NCI-H82 treated with DMSO at 0.1 percent for 48 hours (cell line): ENCODE measurements at regions not wholly inside any gene's neighbourhood (a gene's known extent, or its start where the extent isn't known, plus 50 kb on each side); places are given as distances from the start of the nearest gene placed in this dataset.

Experiments
- DNase-seq: peaks from one replicate; lab custom pipeline; 2025; ENCODE audit not compliant: unreplicated experiment; lab: John Stamatoyannopoulos, UW

DNA sequence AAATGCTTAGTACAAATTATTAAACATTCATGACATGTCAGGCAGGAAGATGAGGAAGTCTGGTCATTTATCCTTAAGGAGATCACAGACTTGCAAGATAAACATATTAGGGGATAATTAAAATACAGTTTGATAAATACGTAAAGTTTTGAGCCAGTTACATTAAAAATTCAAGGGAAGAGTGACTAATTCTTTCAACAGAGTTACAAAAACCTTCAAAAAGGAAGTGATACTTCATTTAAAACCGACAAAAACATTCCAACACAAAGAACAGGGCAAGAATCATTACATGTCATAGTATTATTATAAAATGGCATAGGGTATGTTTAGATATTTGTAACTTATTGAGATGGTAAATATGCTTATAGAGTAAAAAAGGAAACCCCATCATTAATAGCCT lies 636.0 kb downstream of the NR4A2 start:
- no peak for DNase-seq

DNA sequence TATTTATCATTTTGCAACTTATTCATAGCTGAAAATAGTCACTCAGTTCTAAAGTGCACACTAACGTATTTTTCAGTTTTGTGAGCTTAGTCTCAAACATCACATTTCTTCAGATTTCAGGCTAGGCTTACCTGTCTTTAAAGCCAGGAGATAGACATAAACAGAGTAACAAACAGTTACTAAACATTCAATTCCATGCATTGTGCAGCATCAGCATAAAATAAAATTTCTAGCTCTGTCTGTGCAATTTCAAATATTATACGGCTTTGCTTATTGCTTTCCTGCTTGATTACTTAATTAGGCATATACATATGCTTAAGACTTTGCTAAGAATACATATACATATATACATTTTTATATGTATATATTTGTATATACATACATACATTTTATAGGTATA lies 637.0 kb downstream of the NR4A2 start:
- DNase-seq = no peak

DNA sequence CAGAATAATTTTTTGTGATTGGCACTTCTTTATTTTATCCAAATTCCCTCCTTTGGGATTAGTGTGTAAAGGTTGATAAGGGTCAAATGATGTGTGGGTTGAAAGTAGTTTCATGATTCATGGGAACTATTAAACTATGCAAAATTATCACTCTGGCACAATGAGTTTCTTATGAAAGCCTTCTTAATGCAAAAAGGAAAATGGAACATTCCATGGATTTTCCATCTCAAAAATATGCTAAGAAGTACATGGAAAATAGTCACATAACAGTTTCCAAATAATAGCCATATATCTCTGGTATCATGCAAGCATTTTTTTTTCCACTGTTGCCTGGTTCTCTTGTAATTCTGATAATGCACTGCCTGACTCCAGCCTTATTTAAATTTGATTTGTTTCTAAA lies 639.7 kb downstream of the NR4A2 start:
- DNase-seq = no peak

DNA sequence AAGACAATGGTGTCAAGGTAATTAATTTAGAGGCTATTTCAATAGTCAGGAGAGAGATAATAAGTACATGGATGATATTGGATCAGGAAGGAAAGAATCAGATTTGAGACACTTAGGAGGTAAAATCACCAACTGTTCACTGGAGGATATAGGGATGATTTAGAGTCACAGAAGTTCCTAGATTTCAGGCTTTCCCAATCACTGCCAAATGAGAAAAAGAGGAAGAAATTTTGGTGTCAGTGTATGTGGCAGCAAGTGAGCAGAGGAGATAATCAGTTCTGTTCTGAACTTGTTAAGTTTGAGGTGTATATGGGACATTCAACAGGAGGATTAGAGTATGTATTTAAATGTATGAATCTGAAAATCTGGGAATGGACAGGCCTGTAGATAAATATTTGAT lies 640.4 kb downstream of the NR4A2 start:
- DNase-seq = no peak

DNA sequence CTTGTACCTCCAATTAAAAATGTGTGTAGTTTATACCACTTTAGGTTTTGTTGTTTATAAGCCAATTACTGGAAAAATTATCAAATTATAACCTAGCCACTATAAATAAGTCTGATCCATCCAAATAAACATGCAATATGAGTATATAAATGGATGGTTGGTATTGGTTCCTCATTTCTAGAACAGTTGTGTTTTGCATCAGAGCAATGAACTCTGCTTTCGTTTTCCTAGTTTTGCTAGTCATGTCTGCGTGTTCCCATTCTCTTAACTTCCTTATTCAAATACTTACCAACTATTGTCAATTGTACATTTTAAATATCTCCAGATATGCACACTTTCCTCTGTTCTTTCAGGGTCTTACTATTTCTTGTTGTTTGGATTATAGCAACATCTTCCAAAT lies 641.7 kb downstream of the NR4A2 start:
- DNase-seq = no peak

DNA sequence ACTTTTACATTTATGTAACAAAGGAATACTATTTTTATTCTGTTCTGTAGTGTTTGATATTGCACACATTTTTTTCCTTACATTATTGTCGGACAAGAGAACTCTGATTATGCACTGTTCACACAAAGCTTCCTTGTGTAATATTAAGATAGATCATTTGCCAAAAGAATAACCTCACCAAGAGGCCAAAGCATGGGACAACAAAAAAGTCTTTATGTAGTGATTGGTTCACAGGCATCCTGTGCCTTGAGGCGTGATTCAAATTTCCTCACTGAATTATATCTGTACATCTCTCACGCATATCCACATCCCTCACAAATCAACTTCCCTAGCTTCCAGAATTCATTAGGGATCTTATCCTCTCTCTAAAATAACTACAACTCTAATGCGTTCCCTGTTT lies 642.7 kb downstream of the NR4A2 start:
- no peak for DNase-seq

DNA sequence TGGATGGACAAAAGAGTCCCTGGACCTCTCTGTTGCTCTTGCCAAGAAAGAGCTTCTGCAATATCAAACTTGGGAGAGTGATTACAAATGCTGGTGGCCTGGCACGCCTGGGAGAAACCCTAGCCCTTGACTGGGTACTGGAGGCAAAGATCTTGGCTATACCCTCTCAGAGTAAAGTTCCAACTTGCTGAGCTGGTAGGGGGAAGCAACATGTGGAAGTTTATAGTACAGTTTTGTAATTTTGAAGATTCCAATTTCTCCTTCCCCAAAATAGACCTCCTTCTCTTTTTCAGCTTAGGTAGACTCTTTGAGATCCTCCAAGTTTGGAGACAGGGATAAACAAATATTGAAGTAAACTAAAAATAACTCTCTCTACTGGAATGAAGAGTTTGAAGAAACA lies 645.3 kb downstream of the NR4A2 start:
- no peak for DNase-seq

DNA sequence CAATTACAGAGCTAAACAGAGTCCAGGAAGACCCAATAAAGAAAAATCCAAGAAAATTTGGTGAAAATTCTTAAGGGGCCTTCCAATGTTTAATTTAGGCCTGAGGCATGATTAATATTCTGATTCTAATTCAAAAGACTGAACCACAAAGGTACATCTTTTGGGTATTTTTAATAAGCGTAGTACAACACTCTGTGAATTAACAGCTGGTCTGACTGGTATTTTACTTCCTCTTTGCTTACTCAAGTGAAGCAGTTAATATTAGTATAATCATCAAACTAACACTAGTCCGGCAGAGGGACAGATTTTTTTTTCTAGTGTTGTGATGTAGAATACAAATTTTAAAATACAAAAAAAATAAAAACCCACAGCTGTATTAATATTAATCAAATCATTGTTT lies 652.9 kb downstream of the NR4A2 start:
- no peak for DNase-seq

DNA sequence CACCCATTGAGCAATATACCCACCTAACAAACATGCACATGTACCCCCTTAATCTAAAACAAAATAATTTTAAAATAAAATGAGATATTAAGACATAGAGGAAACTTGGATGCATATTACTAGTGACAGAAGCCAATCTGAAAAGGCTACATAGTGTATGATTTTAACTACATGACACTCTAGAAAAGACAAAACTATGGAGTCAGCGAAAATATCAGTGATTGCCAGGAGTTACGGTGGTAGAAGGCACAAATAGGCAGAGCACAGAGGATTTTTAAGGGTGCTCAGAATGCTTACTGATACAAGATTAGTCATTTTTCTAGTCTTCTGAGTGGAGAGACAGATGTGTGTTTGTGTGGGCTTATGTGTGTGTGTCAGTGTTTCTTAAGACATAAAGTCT lies 656.6 kb downstream of the NR4A2 start:
- DNase-seq = no peak

DNA sequence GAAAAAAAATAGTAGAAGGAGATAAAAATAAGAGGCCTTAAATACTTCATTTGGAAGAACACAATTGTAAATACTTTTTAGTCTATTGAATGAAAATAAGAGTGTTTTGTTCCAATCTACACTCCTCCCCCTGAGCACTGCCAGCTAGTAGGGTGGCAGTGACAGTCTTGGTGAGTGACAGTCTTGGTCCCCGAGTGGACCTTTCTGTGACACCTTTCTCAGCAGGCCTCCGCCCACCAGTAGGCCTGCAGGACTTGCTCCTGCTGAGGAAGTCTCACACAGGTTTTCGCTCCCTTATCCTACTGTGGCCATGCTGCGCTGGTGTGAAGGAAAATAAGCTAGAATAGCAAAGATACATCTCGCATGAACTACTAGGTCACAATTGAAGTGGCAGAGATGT lies 666.8 kb downstream of the NR4A2 start:
- DNase-seq = no peak

DNA sequence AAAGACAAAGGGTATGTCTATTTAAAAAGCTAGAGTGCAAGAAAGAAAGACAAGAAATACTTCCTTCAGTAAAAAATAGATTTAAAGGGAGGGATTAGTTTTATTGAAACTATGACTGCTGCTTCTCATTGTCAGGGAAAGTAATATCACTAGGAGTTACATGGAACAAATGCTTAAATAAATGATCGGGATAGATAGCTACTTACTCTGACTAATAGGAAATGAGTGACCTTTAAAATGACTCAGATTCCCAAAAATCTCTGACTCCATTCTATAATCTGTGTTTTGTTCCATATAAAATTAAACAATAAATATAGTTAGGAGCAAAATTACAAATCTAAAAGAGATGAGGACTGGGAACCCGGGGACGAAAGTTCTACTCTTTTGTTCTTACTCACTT lies 669.3 kb downstream of the NR4A2 start:
- no peak for DNase-seq

DNA sequence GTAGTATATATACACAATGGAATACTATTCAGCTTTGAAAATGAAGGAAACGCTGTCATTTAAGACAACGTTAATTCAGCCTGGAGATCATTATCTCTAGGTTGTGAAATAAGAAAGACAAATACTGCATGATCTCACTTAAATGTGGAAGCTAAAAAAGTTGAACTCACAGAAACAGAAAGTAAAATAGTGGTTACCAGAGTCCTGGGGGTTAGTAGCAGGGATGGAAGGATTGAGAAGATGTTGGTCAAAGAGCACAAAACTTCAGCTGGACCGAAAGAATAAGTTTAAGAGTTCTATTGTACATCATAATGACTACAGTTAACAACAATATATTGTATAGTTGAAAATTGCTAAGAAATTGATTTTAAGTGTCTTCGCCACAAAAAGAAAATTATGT lies 670.3 kb downstream of the NR4A2 start:
- DNase-seq = no peak

DNA sequence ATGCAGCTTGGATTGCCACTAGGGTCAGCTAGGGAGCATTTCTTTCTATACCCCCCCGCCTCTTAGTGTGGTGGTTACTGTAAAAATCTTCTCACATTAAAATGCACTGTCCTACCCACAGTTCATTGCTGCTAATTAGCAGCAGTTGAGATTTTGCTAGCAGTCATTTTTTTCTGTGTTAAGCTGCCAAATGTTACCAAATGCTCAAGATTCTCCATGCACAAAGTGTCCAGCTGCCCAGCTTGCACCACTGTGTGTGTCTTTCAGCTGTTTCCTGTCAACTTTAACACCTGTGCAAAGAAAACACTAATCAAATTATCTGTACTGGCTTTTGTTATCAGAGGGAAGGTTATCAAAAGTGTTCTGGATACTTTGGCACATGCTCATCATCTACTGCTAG lies 679.3 kb downstream of the NR4A2 start:
- no peak for DNase-seq

DNA sequence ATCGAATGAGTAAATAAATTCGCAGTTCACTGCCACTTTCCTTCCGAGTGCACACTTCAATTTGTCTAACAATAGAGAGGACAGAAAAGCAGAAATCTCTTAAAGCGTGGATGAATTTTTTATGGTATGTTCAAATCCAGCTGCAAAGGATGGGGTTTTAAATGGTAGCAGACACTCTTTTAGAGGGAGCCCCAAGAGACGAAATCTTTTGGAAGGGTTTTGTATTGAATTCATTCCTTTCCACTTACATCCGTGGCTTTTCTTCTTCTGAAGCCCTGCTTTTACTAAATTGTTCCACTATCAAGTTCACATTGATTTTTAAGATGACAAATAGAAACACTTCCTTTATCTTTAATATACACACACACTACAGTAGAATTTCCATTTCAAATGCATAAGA lies 680.7 kb downstream of the NR4A2 start:
- no peak for DNase-seq

DNA sequence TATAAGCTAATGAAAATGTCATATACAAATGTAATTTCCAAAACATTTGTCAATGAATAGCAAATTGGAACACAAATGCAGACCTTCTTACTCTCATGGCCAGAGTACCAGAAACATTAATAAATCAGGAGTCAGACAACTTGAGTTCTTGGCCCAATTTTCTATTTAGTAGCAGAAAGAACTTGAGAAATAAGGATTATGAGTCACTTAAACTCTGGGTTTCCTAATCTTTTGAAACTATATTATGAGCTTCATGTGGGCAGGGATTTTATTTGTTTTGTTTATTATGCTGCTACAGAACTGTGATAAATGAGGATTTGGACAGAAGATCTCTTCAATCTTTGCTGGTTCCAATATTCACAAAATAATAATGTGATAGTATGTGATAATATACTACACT lies 686.7 kb downstream of the NR4A2 start:
- no peak for DNase-seq

DNA sequence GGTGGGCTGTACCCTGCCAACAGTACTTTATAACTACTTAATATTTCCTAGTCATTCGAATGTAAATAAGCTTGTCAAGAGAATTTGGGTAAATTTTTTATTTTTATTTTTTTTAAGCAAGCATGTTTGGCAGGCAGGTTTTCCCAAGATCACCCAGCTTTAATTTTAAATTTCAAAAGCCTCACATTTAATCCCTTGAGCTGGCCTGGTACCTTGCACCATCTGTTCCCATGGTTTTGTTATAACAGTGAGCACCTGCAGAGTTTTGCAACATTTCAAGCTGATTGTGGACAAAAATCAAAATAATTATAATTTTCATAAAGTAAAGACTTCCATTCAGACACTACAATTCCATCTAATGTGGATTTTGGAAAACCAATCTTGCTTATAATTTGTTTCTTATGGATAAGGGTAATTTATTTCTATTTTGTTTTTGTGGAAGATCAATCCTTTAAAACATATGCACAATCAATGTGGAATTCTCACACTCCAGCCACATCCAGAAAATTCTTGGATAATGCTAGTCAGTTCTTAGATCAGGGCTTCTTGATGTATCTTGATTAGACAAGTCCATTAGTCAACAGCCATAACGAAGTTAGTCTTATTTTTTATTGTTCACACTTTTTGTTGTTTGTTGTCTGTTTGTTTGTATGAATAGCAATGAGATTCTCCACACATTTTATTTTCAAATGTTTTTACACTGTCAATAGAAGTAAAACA lies 689.3 kb downstream of the NR4A2 start:
- DNase-seq = peak; percentile 46

DNA sequence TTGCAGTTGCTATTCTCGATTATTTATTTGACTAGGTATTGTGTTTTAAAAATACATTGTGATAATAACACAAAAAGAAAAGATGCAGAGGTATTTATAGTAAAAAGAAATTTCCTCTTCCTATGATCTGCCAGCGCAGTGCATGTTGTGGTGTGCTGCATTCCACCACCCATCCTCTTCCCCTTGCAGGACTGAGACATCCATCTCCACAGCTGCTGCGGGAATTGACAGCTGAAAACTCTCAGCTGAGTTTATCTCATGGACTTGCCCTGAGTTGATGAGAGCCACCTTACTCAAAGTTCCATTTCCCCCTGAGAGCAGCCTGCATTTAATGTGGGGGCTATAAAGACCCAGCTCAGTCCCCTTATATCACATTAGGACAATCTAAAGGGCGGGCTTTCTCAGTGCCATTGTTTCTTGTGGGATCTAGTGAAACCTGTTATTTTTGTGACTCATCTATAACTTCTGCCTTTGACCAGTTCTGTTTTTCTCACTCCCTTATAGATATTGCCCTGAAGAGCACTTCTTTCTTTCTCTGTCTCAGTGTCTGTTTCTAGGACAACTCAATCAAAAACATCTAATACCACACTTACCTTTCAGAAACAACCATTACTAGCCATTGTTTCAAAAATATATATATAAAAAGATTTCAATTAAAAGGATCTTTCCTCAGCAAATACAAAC lies 698.5 kb downstream of the NR4A2 start:
- DNase-seq = no peak

DNA sequence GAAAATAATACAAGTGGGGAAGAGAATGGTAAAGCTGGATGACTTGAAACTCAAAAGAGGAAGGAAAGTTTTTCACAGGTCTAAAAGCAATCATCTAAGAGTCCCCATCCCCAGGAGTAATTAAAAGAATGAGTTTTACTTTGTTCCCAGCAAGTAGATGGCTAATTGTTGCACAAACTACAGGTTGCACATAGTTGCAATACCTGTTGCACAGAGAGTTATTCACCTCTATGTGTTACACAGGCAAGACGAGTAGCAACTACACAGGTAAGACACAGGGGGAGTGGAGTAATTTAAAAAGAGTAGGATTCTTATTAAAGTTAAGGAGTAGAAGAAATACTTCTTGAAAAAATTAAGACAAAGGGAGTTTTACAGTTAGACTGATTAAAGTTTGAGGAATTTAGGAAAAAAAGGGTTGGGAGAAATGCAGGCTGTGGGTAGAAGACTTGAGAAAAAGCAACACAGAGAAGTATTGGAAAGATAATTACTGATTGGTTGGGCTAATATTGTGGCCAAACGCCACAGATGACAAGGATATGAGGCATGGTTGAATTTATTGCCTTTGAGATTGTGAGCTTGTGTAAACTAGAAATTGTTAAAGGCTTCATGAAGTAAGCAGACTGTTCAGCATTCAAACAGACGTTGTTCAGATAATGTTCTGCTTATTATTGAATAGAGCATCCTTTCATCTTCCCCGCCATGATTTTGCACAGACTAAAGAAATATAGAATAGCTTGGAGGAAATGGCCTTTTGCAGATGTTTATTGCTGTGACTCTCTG lies 699.3 kb downstream of the NR4A2 start:
- DNase-seq = no peak

DNA sequence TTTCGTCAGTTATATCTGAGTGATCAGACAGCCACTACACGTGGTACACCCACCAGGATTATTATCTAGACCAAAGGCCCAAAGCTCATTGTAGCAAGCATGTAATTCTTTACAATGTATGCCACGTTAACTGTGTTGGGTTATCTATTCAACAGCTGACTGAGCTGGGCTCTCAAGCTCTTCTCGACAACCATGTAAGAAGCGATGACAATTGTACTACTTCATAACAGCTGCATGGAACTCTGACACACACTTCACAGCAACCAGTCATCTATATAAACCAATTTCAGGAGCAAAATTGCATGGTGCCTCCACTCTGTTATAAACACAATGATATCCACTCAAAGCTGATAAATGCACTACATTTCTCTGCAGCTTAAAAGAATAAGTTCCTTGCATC lies 701.8 kb downstream of the NR4A2 start:
- no peak for DNase-seq

DNA sequence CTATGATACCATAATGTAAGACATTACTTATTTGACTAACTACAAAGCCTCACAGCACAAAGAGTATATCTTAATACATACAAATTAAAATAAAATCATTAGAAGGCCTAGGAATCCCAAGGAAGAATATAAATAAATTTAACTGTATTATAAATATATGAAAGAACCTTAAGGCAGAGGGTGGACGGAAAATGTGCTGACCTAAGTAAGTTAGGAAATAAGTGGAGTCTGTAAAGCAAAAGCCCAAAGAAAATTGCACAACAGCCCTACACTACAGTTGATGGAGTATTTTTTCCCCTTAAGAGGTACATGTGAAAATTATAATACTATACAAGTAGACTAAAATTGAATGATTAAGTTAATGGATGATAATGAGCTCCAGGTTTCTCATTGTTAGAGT lies 710.1 kb downstream of the NR4A2 start:
- no peak for DNase-seq

DNA sequence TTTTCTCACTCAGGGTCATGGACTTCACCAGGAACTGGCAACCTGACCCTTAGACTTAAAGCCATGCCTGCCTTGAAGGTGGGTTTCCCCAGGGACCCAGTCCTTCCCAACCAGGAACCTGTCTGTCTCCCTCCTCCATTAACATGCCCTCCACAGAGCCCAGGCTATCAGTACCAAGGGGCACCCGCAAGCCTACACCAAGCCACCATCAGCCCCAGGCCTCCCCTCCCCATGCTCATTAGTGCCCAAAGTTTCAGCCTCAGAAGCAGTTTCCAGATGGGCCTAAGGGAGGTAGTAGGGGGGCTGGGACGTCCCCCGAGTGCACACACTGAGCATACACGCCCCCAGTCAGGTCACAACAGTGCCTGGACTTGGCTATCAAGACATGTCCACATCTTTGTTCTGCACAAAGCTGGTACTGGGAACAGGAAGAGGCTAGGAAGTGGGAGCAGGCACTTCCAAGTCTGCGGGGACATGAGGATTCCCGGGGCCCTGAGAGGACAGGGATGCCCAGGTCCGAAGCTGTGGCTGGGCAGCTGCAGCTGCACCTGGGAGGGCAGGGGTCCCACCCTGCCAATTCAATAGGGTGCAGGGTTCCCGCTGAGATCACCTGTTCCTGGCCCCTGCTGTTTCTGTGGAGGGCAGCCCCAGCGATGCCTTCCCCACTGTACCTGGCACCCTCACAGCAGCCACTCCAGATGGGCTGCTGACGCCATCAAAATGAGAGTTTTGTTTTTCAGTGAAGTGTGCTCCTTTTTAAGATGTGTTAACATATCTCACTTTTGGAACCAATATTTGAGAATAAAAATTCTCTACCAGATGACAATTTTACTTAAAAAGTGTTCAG lies 731.4 kb downstream of the NR4A2 start:
- no peak for DNase-seq
